Osteoblast (primary cell): ENCODE measurements at regions not wholly inside any gene's neighbourhood (a gene's known extent, or its start where the extent isn't known, plus 50 kb on each side); places are given as distances from the start of the nearest gene placed in this dataset.
"Not testable (repeated sequence)": the region's sequence is repeated elsewhere in the genome, so short reads cannot be mapped to it uniquely, and the experiment has no call there.

Source experiments
- DNase-seq: peaks from one replicate; pipeline ENCODE4 v3.0.0; 2011; ENCODE audit warnings: low spot score, mixed read lengths; ENCODE audit not compliant: insufficient read length; ENCODE audit errors: missing footprints
- H2AFZ ChIP-seq: 2 replicates; pipeline ENCODE4 v1.6.0; 2011; ENCODE audit warnings: mild to moderate bottlenecking, low read length
- H3K27ac ChIP-seq: 2 replicates; pipeline ENCODE4 v1.5.1; 2011; ENCODE audit warnings: mild to moderate bottlenecking, low read depth, low read length, moderate library complexity
- H3K27me3 ChIP-seq: 2 replicates; pipeline ENCODE4 v1.6.0; 2012; ENCODE audit warnings: mild to moderate bottlenecking, control low read depth, inconsistent platforms, low read length, moderate library complexity; ENCODE audit not compliant: insufficient read depth
- H3K36me3 ChIP-seq: 2 replicates; pipeline ENCODE4 v1.5.1; 2011; ENCODE audit warnings: mild to moderate bottlenecking, low read length, control low read depth, moderate library complexity; ENCODE audit not compliant: insufficient read depth
- H3K4me1 ChIP-seq: 2 replicates; pipeline ENCODE4 v1.5.1; 2011; ENCODE audit warnings: mild to moderate bottlenecking, low read length, control low read depth, moderate library complexity; ENCODE audit not compliant: insufficient read depth
- H3K4me2 ChIP-seq: 2 replicates; pipeline ENCODE4 v1.6.0; 2011; ENCODE audit warnings: mild to moderate bottlenecking, low read length; ENCODE audit not compliant: insufficient read depth
- H3K4me3 ChIP-seq: fragments of 200-600 bp; sonication (generic); 3 replicates; pipeline ENCODE4 v1.5.1; 2012; ENCODE audit warnings: mild to moderate bottlenecking, low read length, inconsistent platforms; ENCODE audit not compliant: insufficient read depth
- H3K79me2 ChIP-seq: 2 replicates; pipeline ENCODE4 v1.6.0; 2012; ENCODE audit warnings: mild to moderate bottlenecking, low read length, control low read depth, inconsistent platforms; ENCODE audit not compliant: insufficient read depth
- H3K9me3 ChIP-seq: 2 replicates; pipeline ENCODE4 v1.5.1; 2011; ENCODE audit warnings: low read depth, low read length, control low read depth
- H4K20me1 ChIP-seq: 2 replicates; pipeline ENCODE4 v1.6.0; 2012; ENCODE audit warnings: mild to moderate bottlenecking, low read length, control low read depth; ENCODE audit not compliant: insufficient read depth
- TF ChIP-seq, protein P1 (sequence below): IDR thresholded peaks from 2 replicates; pipeline ENCODE4 v1.5.1; 2011; ENCODE audit warnings: mild to moderate bottlenecking, low read depth, low read length, moderate library complexity; ENCODE audit errors: extremely low read depth

DNA sequence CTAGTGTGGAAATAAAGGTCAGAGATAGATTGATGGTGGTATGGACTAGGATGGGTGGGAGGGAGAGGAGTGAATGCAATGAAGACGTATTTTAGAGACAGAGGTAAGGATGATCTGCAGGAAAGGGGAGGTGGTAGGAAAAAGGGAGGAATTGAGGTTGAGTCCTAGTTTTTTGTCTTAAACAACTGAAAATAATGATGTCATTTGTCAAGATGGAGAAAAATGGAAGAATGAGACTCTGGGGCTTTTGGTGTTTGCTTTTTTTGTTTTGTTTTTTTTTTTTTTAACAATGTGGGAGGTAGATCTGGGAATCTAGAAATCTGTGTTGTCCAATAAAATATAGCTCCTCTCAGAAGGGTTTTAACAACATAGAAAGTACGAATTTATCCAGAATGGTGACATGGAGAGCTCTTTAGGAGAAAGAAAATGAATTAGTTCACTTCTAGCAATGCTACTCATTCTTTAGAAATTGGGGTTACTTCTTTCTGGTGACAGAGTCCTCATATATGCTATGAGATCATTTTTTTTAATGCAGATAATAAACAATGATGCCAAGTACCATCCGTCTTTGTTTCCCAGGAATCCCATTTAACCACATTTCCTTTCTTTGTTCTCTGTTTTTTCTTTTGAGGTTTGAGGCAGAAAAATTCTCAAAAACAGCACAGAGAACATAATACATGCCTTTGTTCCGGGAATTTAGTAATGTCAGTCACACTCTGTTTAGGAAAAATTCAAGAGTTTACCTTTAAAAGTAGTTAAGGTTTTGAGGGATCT is 225.3 kb upstream of the COX10 start:
- no peak for DNase-seq
- TF ChIP-seq, protein P1, sequence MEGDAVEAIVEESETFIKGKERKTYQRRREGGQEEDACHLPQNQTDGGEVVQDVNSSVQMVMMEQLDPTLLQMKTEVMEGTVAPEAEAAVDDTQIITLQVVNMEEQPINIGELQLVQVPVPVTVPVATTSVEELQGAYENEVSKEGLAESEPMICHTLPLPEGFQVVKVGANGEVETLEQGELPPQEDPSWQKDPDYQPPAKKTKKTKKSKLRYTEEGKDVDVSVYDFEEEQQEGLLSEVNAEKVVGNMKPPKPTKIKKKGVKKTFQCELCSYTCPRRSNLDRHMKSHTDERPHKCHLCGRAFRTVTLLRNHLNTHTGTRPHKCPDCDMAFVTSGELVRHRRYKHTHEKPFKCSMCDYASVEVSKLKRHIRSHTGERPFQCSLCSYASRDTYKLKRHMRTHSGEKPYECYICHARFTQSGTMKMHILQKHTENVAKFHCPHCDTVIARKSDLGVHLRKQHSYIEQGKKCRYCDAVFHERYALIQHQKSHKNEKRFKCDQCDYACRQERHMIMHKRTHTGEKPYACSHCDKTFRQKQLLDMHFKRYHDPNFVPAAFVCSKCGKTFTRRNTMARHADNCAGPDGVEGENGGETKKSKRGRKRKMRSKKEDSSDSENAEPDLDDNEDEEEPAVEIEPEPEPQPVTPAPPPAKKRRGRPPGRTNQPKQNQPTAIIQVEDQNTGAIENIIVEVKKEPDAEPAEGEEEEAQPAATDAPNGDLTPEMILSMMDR = no peak
- no peak overlapping the region for H3K27ac ChIP-seq

DNA sequence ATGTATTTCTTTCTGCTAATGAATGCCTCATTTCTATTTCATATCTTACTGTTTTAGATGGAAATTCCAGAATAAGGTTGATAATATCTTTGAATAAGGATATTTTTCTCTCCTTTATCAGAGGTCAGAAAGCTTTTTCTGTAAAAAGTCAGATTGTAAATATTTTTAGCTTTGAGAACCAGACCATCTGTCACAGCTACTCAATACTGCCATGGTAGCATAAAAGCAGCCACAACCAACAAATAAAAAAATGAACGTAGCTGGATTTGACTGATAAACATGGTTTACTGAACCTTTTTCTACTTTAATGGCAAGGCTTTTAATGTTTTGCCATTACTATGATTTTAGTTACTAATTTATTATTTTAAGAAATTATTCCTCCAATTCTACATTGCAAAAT is 217.4 kb upstream of the COX10 start:
- no peak overlapping the region for H2AFZ ChIP-seq
- no peaks in the 10 kb centered on the region for H4K20me1 ChIP-seq
- no peaks in the 10 kb centered on the region for H3K36me3 ChIP-seq
- no peaks in the 10 kb centered on the region for H3K4me1 ChIP-seq
- H3K4me2 ChIP-seq = no peak overlapping the region
- no peaks in the 10 kb centered on the region for H3K9me3 ChIP-seq
- no peaks in the 10 kb centered on the region for H3K79me2 ChIP-seq
- H3K27me3 ChIP-seq = no peaks in the 10 kb centered on the region
- H3K4me3 ChIP-seq = no peak overlapping the region
- no peak for DNase-seq
- no peak overlapping the region for H3K27ac ChIP-seq
- TF ChIP-seq, protein P1 = no peak

More for the DNA sequence above, 225.3 kb upstream of the COX10 start:
- Histone ChIP-seq H4K20me1 (no peaks in the 10 kb centered on the region), H3K27me3 (no peaks in the 10 kb centered on the region), H3K4me2 (no peak overlapping the region), H3K36me3 (no peaks in the 10 kb centered on the region), H2AFZ (no peak overlapping the region), H3K4me1 (no peaks in the 10 kb centered on the region), H3K79me2 (no peaks in the 10 kb centered on the region), H3K9me3 (no peaks in the 10 kb centered on the region), H3K4me3 (no peak overlapping the region)

DNA sequence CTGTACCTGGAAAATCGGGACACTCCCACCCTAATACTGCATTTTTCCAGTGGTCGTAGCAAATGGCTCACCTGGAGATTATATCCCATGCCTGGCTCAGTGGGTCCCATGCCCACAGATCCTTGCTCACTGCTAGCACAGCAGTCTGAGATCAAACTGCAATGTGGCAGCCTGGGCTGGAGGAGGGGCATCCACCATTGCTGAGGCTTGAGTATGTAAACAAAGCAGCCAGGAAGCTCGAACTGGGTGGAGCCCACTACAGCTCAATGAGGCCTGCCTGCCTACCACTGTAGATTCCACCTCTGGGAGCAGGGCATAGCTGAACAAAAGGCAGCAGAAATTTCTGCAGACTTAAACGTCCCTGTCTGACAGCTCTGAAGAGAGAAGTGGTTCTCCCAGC is 213.6 kb upstream of the COX10 start:
- H2AFZ ChIP-seq, DNase-seq, H3K27me3 ChIP-seq, H3K4me3 ChIP-seq, H4K20me1 ChIP-seq, H3K4me2 ChIP-seq, H3K9me3 ChIP-seq, H3K4me1 ChIP-seq, H3K79me2 ChIP-seq, H3K36me3 ChIP-seq, H3K27ac ChIP-seq: not testable (repeated sequence)

DNA sequence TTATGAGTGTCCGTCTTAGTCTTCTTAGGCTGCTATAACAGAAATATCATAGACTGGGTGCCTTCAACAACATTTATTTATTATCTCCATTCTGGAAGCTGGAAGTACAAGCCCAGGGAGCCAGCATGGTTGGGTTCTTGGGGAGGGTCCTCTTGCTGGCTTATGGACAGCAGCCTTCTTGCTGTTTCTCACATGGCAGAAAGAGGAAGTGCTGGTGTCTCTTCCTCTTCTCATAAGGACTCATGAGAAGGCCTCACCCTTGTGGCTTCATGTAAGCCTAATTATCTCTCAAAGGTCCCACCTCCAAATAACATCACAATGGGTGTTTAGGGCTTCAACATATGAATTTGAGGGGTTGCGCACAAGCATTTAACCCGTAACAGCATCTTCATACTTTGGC is 207.0 kb upstream of the COX10 start:
- no peak overlapping the region for H3K4me2 ChIP-seq
- no peaks in the 10 kb centered on the region for H3K9me3 ChIP-seq
- H3K4me1 ChIP-seq = peaks cover 13% of the 10 kb centered on the region
- no peaks in the 10 kb centered on the region for H4K20me1 ChIP-seq
- H3K27me3 ChIP-seq = no peaks in the 10 kb centered on the region
- H2AFZ ChIP-seq = no peak overlapping the region
- no peak overlapping the region for H3K27ac ChIP-seq
- no peaks in the 10 kb centered on the region for H3K79me2 ChIP-seq
- no peaks in the 10 kb centered on the region for H3K36me3 ChIP-seq
- TF ChIP-seq, protein P1 = no peak
- DNase-seq = no peak
- H3K4me3 ChIP-seq = no peak overlapping the region
